HG03097 (cell line): ENCODE measurements at regions not wholly inside any gene's neighbourhood (a gene's known extent, or its start where the extent isn't known, plus 50 kb on each side); places are given as distances from the start of the nearest gene placed in this dataset.
"Not testable (repeated sequence)": the region's sequence is repeated elsewhere in the genome, so short reads cannot be mapped to it uniquely, and the experiment has no call there.

Experiments
- ATAC-seq: cut with Tn5 transposase; IDR thresholded peaks from one replicate; pipeline ENCODE4 v1.9.1; 2021; ENCODE audit not compliant: unreplicated experiment, low FRiP score

GRCh38 chr7:115297656-115298055, 375.8 kb downstream of the MDFIC start:
- no peak for ATAC-seq

DNA sequence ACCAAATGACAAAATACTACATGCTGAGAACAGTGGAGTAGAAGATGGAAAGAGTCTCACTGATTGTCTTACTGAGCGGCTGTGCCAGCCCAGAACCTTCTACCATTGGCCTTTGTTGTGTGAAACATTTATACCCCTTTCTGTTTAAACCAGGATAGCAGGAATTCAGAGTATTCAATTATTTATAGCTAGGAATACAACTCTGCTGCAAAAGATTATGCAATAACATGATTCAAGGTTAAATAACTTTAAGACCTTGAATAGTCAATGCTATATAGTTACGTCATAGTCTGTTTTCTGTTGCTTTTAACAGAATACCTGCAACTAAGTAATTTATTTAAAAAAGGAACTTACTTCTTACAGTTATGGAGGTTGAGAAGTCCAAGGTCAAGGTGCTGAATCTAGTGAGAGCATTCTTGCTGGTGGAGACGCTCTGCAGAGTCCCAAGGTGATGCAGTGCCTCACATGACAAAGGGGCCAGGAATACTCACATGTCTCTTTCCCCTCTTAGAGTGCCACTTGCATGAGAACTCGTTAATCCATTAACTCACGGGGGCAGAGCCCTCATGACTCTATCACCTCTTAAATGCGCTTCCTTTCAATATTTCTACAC, 371.8 kb downstream of the MDFIC start:
- ATAC-seq: no peak

DNA sequence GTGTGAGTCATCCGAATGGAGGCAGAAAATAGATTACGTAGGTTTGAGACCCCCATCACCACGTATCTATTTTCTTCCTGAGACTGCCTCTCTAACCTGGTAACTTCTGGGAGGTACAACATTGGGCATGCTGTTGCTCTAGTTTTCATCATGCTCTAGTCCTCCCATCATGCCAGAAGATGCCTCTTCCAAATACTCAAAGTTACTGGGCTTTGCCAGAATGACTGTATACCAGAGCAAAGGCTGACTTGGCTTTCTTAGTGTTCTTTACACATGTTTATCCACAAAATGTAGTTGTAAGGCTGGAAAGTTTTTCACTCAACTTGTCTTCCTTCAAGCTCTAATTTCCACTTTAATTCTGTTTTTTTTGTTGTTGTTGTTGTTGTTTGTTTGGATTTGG, 370.5 kb downstream of the MDFIC start:
- no peak for ATAC-seq

GRCh38 chr7:115289971-115290370, 368.1 kb downstream of the MDFIC start:
- no peak for ATAC-seq

DNA sequence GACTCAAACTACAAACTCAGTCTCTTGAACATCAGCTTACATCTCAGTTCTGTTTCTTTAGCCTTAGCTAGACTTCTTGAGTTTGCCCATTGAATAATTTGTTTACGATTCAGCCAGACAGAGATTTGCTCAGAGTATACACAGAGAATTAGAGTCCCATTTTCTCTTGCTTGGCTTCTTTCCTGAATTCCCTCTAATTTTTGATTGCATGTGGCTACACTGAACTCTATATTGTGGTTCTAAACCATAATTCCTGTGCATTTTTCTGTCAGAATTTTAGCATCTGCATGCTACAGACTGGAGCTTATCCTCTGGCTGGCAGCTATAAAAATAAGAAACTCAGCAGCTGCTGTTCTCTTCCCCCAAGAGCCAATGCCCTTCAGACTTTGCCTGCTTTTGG, 354.9 kb downstream of the MDFIC start:
- ATAC-seq: no peak

DNA sequence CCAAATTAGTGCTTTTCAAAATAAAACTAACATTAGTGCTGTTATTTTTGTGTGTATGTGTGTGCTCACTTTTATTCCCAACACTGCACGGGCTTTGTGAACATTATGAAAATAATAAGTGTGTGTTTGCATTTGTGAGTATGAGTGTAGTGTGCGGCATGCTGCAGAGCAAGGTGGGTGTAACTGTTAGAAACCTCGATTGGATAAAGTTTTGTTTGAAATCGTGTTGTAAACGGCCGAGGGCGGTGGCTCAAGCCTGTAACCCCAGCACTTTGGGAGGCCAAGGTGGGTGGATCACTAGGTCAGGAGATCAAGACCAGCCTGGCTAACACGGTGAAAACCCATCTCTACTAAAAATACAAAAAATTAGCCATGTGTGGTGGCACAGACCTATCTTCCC, 352.0 kb downstream of the MDFIC start:
- not testable (repeated sequence) for ATAC-seq

GRCh38 chr7:115273139-115273772, 351.4 kb downstream of the MDFIC start:
- ATAC-seq: no peak

DNA sequence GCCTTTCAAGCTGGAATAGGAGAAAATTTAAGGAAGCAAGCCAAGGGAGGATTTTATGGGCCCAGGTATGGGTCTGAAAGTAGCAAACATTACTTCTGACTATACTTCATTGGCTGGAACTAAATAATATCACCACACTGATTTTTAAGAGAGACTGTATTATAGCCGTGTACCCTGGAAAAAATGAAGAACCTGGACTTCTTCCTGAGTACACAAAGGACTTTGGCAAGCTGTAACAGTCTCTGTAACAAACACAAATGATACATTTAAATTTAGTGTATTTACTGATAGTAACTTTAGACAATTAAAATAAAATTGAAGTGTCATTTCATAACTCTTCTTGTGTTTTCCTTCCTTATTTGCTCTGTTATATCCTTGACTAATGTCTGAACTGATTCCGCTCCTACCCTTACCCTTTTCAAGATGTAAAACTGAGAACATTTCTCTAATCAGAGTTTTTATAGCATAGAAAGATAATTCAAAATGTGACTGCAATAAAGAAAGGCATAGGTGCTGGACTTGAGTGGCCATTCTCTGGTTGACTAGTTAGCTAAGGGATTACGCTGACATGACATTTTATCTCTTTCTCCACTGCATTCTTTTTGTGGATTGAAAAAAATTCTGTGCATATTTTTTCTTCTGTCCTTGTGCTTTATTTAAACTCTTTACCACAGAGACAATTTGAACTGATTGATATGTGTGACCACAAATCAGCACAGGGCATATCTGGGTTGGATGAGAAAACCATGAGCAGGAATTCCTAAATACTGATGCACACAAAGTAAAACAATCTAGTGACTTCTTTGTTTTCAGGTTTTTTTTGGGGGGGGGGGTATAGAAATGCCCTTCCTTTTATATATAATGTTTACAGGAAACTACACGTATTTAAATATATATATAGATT, 349.7 kb downstream of the MDFIC start:
- ATAC-seq: no peak

GRCh38 chr7:115269486-115269885, 347.6 kb downstream of the MDFIC start:
- ATAC-seq: no peak

DNA sequence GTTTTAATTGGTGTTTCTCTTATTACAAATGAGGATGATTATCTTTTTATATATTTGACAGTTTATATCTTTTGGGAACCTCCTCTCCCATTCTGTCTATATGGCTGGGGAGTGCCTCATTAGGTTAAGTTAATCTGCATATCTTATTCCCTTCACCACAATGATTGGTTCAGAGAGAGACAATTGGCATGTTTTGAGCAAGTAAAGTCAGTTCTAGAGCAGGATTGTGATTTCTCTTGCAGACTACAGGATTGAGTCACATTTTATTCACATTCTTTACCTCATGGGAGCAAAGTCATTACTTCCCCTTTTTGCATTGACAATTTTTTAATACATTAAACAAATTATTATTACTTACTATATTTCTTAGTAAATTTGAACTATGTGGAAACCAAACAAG, 345.6 kb downstream of the MDFIC start:
- no peak for ATAC-seq

DNA sequence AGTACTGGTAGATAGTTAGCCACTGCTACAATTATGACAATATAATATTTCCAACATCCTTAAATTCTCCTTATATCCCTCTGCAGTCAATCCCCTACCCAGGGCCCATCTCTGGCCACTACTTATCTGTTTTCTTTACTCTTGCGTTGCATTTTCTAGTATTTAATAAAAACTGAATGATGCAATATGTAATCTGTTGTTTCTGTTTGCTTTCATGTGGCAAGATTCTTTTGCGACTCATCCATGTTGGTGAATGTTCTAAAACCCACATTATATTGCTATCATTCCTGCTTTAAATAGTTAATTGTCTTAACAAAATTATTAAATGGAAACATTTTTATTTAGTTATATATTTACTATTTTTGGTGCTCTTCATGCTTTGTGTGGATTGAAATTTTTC, 338.5 kb downstream of the MDFIC start:
- ATAC-seq: no peak

- no peak for ATAC-seq
Measured at GRCh38 chr7:115252461-115252860, 330.6 kb downstream of the MDFIC start.

DNA sequence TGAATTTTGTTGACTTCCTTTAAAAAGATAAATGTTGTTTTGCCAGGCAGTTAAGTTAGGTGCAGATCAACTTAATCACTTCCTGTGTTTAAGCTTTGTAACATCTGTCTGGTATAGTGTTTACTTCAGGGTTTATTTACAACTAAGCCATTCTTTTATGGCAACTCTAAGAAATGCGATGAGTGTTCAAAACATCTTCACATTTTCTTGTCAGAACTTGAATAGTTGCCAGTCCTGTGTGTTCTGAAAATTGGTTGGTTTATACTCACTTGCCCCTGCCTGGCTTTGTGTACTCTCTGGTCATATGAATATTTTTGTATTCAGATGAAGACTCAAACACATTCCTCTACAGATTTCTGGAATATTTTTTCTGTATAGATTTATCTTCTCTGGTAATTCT, 327.2 kb downstream of the MDFIC start:
- ATAC-seq: no peak

DNA sequence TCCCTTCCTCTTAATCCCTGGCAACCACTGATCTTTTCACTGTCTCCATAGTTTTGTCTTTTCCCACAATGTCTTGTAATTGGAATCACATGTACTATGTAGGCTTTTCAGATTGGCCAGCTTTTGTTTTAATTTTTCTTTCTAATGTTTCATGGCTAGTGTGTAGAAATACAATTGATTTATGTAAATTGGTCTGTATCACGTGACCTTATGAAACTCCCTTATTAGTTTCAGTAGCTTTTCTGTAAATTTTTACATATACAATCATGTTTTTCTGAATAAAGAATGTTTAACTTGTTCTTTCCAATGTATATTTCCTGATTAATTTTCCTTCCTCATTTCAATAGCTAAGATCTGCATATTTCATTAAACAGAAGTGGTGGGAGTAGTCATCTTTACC, 319.3 kb downstream of the MDFIC start:
- ATAC-seq: no peak

- ATAC-seq: no peak
Measured at GRCh38 chr7:115240242-115240641, 318.3 kb downstream of the MDFIC start.

DNA sequence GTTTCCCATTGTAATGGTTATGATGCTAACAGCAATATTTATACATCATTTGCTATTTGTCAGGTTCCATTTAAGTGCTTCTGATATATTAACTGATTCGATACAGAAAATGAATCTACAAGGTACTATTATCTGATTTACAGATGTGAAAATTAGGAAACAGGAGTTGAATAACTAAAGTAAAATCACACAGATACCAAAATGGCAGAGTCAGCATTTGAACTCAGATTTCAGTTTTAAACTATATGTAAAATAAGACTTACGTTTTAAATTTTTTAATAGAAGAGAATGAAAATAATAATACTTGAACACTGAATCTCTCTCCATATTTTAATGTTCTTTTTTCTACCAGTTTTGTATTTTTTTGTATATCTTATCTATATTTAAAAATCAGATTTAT, 313.2 kb downstream of the MDFIC start:
- ATAC-seq: no peak

- no peak for ATAC-seq
Measured at GRCh38 chr7:115233809-115234208, 311.9 kb downstream of the MDFIC start.

DNA sequence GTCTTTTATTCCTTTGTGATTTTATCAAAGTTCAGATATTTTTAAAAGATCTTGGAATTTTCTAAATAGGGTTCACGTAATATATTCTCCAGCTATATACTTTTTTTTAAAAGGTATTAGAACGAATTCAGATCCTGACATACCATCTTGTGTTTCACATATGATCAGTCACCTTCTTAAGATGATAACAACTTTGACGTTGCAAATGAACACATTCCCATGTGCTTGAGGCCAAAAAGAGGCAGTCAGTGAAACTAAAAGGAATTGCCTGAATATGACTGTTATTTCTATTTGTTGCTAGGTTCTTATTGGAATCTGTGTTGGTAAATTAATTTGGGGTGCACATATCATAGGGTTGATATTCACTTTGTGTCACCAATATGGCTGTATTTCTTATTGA, 310.1 kb downstream of the MDFIC start:
- no peak for ATAC-seq

- ATAC-seq: no peak
Measured at GRCh38 chr7:115230882-115231571, 309.1 kb downstream of the MDFIC start.

GRCh38 chr7:115229401-115230105, 307.7 kb downstream of the MDFIC start:
- no peak for ATAC-seq
